ENCODE measurements at regions not wholly inside any gene's neighbourhood (a gene's known extent, or its start where the extent isn't known, plus 50 kb on each side); places are given as distances from the start of the nearest gene placed in this dataset.

DNA sequence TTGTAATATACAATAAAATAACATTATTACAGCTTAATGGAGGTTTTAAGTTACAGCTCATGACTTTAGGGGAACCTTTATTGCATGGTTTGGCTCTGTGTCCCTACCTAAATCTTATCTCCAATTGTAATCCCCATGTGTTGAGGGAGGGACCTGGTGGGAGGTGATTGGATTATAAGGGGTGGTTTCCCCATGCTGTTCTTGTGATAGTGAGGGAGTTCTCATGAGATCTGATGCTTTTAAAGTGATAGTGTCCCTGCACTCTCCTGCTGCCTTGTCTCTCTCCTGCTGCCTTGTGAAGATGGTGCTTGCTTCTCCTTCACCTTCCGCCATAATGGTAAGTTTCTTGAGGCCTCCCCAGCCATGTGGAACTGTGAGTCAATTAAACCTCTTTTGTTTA, 132.1 kb upstream of the SYT1 start:
- TF ChIP-seq CTCF (IDR thresholded peaks at IDR 0.05; ENCODE audit: low read length) = no peak
- TF ChIP-seq EZH2phosphoT487 (IDR thresholded peaks at IDR 0.05; ENCODE audit: low read length) = no peak
- TF ChIP-seq EZH2 (optimal IDR thresholded peaks at IDR 0.05; ENCODE audit: low read depth, low read length) = no peak
